ENCODE measurements at regions not wholly inside any gene's neighbourhood (a gene's known extent, or its start where the extent isn't known, plus 50 kb on each side); places are given as distances from the start of the nearest gene placed in this dataset.
"Not testable (repeated sequence)": the region's sequence is repeated elsewhere in the genome, so short reads cannot be mapped to it uniquely, and the experiment has no call there.

DNA sequence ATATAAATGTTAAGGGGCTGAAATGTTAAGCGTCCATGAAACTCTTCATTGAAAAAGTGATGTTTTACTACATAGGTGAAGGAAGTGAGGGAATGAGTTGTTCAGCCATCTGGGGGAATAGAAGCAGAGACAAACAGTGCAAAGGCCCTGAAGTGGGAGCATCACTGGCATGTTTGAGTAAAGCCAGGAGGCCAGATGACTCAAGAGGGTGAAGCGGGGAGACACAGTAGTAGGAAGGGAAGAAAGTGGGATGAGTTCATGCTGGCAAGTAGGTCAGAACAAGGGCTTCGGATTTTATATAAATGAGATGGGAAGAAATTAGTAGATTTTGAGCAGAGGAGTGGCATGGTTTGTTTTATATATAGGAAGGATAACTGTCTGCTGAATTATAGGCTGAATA, 112.5 kb upstream of the MAP9 start:
- no peak for DNase-seq (ENCODE audit: low spot score)
- intact Hi-C loops (cut with DNase I) = no loop called here

DNA sequence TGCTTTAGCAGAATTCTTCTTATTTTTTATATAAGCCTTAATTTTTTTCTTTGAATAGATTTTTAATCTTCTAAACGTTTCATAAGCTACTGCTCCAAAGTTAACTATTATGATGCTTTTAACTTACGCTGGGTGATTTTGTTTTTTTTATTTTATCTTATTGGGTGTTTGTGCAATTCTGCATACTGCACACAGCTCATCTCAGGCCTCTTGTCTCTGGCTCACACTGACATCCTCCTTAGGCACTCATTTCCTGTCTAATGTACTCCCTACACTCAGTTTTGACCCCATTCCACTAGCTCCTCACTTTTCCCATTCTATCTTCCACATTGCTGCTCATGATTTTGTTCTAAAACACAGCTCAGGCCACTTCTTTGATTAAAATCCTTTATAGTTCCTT, 111.9 kb upstream of the MAP9 start:
- no peak for DNase-seq (ENCODE audit: low spot score)
- intact Hi-C loops (cut with DNase I) = no loop called here

DNA sequence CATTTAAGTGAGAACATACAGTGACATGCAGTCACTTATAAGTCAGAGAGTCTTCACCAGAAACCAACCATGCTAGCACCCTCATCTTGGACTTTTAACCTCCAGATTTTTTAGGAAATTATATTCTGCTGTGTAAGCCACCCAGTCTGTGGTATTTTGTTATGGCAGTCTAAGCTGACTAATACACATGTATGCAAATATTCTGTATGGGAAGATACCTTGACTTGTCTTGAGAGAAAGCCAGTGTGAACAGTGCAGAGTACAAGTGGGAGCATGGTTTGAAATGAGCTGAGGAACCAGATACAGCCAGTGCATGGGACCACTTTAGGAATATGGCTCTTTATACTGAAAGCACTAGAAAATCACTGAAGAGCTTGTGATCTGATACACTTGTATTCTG, 110.4 kb upstream of the MAP9 start:
- DNase-seq (ENCODE audit: low spot score) = no peak
- intact Hi-C loops (cut with DNase I) = no loop called here

DNA sequence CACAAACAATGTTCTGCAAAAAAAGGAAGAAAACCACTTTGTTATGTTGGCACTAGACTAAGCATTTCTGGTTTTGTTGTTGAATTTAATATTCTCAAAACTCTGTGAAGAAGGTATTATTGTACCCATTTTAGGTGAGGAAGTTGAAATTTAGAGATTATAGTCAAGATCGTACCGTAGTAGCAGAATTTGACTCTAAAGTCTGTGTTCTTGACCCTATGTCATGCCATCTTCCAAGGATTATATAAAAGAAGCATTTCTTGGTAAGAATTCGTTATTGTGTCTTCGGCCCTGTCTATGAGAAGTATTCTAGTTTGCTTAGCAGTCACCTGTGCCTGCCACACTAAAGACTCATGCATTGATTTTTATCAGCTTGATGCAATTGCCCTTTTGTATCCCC, 104.4 kb upstream of the MAP9 start:
- intact Hi-C loops (cut with DNase I) = no loop called here
- DNase-seq (ENCODE audit: low spot score) = no peak

DNA sequence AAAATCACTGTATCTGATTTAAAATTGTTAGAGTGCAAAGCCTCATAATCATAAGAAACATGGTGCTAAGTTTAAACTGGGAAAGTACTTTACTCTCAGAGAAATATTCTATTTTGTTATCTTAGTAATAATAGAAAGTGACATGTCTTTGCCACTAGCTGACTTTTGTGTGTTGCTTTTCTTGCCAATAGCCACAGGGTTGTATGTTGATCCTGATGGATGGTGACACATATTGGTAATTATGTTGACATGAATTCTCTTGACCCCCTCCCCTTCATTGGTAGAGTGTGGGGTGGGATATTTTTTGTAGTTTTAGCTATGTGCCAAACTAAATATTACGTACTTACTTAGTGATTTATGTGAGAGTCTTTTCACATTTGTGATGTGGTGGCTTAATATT, 103.1 kb upstream of the MAP9 start:
- intact Hi-C loops (cut with DNase I) = no loop called here
- no peak for DNase-seq (ENCODE audit: low spot score)

DNA sequence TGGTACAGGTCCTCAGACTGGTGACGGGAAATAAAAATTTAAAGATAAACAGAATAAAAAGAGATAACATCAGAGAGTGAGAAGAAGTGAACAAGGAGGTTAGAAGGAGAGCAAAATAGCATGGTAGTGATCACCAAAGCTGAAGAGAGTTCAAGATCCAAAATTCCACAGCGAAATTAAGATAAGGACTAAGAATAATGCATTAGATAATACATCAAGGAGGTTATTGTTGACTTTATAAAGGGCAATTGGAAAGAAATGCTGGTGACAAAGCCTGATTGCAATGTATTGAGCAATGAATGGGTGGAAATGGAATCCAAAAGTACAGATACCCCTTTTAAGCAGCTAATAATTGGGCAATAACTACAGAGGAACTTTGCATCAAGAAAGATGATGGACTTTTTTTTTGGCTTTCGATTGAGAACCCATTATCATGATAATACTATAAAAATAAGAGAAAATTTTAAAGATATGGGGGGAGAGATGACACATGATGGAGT, 101.6 kb upstream of the MAP9 start:
- DNase-seq (ENCODE audit: low spot score) = no peak
- intact Hi-C loops (cut with DNase I) = no loop called here

DNA sequence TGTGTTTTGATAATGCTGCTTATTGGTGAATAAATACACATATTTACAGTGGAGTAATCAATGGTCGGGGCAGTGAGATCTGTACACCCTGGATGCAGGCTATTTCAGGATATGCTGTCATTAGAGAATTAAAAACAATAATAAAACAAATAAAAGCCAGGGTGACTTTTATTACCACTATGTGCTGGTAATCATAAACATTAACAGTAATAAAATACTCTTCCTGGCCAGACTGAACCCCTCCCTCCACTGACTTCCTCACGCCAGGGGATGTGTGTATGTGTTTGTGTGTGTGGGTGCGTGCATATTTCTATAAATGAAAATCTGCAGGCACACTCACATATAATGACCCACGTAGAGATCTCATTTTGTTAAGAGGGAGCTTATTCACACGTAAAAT, 98.0 kb upstream of the MAP9 start:
- intact Hi-C loops (cut with DNase I) = no loop called here
- DNase-seq (ENCODE audit: low spot score) = no peak

DNA sequence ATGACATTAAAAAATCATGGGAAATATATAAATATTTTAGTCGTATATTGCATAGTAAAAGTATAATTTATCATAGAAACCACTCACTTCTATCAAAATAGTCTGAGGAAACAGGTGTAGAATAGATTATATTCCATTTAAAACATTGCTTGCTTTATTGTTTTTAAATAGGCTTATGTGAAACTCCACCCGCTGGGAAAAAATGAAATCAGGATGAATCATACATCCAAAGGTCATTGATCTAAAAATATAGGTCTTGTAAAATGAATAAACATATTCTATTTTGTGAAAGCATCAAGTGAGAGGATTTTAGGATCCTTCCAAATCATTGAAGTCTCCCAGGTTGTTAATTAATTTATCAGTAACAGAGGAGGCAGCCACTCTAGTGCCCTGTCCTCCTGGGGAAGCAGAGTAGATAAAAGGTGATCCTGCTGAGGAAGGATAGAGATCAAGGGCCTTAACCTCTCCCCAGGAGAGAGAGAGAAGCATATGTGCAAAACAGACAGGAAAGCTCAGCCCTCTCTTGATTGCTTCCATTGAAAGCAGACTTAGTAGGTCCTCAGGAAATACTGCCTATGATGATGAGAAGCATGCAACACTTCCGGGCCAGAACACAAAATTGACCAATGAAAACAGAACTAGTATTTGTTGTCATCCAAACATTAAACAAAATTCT, 96.8 kb upstream of the MAP9 start:
- DNase-seq (ENCODE audit: low spot score) = no peak
- intact Hi-C loops (cut with DNase I) = no loop called here

DNA sequence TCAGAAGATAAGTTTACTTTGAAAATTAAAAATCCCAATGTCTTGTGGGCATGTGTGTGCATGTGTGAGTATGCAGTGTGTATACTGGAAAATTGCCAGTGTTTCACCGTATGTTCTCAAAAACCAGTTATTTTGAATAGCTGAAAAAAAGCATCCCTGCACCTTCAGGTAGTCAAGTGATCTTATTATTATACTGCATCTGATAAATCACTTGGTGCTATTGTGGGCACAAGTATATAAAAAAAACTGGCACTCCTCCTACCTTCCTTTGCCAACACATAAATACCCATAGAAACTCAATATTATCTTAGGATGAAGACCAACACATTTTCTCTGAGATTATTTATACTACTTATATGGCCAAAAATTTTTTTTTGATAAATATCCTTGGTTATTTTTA, 91.5 kb upstream of the MAP9 start:
- no peak for DNase-seq (ENCODE audit: low spot score)
- intact Hi-C loops (cut with DNase I) = no loop called here

DNA sequence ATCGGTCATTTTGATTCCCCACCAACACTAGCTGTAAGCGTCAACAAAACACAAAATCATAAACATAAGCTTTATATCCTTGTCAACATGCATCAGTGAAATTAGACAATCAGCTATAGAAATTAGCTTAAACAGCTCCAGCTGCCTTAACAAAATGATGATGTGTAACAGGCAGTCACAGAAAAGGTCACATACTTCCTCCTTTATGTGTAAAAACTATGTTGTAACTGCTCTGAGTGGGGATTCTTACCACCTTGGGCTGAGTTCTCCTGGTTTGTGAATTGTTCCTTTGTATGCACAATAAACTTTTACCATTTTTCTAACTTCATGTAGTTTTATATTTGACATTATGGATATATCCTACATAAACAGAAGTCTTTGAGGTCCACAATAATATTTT, 73.9 kb upstream of the MAP9 start:
- intact Hi-C loops (cut with DNase I) = no loop called here

DNA sequence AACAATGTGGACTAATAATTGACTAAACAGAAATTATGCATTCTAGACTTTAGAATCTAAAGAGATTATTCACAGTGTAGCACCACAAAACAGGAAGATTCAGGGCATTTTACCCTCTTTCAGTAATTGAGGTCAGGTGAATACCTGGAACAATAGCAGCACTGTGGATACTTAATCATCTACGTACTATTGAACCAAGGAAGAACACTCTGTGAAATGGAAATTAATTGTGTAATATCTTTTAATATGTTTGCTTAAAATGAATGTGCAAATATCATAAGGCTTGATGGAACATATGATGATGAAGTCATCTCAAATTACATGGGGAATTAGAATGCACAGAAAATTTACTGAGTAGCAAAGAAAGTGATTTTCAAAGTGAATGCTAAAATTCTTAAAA, 68.5 kb upstream of the MAP9 start:
- no peak for DNase-seq (ENCODE audit: low spot score)
- intact Hi-C loops (cut with DNase I) = loop anchor here in 1 of 2 donors (10.0 kb wide), 1 partner anchor 329 kb away; no protein-coding TSS in a partner anchor

More for the DNA sequence above, 73.9 kb upstream of the MAP9 start:
- DNase-seq (ENCODE audit: low spot score) = no peak

DNA sequence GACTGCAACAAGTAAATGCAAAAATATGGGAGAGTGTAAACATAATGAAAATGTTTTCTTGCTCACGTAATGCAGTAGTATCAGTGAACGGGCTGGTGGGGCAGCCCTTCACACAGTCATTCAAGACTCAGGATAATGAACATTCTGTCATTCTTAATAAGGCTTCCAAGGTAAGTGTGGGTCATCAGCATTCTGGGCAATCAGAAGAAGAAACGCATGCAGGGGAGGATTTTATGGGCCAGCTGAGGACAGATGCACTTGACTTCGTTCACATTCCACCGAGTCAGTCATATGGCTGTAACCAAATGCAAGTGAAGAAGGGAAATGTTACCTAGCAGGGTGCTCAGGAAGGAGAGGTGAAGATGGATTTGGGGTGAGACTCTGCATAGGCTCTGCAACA, 68.0 kb upstream of the MAP9 start:
- intact Hi-C loops (cut with DNase I) = loop anchor here in 1 of 2 donors (5.0 to 10.0 kb wide), 2 partner anchors 330 to 508 kb away; partner anchors contain the start of gene CTSO
- no peak for DNase-seq (ENCODE audit: low spot score)

DNA sequence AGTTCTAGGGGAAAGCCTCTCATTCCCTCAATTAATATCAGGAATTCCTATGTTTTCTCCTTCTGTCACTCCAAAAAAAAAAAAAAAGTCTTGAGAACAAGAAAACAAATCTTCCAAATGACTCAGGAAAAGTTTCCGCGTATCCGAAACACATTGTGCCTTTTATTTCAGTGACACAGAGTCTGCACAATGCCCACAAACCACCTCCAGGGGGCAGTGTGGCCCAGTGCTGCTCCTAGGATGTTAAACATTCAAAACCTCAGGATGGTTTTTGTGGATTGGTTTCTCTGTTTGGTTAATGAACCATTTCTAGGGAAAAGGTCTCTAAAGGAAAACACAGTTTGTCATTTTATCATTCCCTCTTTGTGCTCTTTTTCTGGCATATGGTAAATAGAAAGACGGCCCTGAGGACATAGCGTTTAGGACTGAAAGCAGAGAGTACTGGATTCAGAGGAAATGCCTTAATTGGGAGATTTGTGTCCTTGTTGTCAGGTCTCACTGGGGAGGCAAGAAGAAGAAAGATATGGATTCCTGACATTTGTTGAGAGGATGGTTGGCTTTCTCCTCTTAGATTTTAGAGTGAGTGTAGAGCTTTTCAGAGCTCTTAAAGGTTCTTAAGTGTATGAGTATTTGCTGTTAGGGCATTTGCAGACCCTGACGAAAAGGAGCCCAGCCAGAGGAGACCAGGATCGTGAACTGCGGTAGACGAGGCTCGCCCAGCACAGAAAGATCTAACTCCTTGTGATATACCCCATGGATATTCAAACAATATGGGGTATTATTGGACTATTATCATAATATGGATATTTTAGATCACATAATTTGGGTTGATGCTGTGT, 65.7 kb upstream of the MAP9 start:
- DNase-seq (ENCODE audit: low spot score) = peak; percentile 95
- intact Hi-C loops (cut with DNase I) = loop anchor here in 1 of 2 donors (5.0 to 10.0 kb wide), 2 partner anchors 332 to 510 kb away; partner anchors contain the start of gene CTSO

DNA sequence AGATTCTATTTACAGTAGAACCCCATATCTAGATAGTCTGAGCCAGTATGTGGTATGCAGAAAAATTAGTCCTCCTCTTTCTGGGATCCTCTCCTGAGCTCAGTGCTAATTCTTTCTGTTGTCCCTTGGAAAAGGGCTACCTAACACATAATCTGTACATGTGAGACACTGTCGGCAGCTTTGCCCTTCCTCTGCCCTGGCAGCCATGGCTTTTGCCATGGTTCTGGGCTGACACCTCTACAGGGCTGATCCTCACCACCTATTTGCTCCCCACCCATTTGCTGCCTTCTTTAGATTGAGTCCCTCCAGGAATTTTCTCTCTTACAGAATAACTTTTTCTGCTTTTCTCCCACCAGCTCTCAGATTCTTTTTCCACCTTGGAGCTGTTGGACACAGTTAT, 64.7 kb upstream of the MAP9 start:
- no peak for DNase-seq (ENCODE audit: low spot score)
- intact Hi-C loops (cut with DNase I) = loop anchor here in 1 of 2 donors (5.0 to 10.0 kb wide), 2 partner anchors 333 to 511 kb away; partner anchors contain the start of gene CTSO

DNA sequence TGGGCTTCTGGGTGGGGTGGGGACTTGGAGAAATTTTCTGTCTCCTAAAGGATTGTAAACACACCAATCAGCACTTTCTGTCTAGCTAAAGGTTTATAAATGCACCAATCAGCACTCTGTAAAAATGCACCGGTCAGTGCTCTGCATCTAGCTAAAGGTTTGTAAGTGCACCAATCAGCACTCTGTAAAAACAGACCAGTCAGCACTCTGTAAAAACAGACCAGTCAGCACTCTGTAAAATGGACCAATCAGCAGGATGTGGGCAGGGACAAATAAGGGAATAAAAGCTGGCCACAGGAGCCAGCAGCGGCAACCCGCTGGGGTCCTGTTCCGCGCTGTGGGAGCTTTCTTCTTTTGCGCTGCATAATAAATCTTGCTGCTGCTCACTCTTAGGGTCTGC, 63.0 kb upstream of the MAP9 start:
- intact Hi-C loops (cut with DNase I) = loop anchor here in 1 of 2 donors (5.0 to 10.0 kb wide), 2 partner anchors 335 to 513 kb away; partner anchors contain the start of gene CTSO

DNA sequence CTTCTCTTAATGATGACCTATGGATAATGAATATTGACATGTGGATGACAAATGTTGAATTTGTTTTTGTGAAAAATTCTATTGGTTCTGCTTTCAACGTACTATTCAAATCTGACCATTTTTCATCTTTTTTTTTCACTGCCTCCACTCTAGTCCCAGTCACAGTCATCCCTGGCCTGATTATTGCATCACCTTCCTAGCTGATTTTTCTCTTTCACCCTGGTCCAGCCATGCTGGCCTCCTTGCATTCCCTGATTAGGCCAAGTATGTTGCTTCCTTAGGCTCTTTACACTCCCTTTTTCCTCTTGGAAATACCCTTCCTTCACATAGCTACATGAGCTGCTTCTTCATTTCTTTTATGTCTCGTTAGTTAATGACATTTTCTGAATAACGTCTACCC, 58.1 kb upstream of the MAP9 start:
- intact Hi-C loops (cut with DNase I) = no loop called here
- no peak for DNase-seq (ENCODE audit: low spot score)

More for the DNA sequence above, 63.0 kb upstream of the MAP9 start:
- not testable (repeated sequence) for DNase-seq (ENCODE audit: low spot score)

DNA sequence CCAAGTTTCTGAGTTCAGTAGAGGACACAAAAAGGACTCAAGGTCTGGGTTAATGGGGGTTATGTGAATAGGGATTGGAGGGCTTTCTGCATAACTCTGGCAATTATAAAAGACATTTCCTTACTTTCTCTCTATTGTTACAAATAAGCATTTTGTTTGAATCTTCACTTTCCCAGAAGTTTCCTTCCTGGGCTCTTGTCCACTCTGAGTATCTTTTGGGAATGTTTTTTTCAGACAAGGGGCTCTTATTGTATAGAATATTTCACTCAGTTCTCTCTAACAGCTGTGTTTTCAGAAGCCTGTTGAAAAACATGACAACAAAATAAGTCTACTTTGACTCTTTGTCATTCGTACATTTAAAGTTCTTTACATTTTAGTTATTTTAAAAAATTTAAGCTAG, 57.6 kb upstream of the MAP9 start:
- intact Hi-C loops (cut with DNase I) = no loop called here
- no peak for DNase-seq (ENCODE audit: low spot score)

DNA sequence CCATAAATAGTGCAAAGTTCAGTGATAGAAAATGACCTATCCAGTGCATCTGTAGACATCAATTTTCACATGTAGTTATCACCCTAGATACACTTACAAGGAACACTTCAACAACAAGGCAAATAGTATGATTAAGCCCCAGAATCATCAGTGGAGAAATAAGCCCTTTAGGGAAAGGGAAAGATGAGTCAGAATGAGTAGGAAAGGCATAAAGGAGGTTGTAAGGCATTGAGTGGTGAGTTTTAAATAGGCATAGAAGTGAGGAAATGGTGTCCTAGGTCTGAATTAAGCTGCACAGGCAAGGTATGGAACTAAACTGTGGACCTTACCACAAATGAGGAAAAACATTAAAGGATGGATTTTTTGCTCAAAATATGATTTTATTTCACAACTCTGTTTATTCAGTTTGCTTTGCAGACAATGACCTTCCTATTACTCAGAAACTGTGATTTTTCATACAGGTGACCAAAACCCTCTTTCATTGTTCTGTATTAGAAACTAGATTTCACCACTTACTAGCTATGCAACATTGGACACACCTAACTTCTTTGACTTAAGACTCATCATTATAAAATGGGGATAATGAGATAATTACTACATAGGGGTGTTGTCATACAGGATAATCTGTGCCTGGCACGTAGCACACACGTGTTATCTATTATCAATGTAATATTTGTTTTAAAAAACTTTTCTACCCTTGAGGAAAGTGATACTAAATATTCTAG, 57.0 kb upstream of the MAP9 start:
- DNase-seq (ENCODE audit: low spot score) = no peak
- intact Hi-C loops (cut with DNase I) = no loop called here

DNA sequence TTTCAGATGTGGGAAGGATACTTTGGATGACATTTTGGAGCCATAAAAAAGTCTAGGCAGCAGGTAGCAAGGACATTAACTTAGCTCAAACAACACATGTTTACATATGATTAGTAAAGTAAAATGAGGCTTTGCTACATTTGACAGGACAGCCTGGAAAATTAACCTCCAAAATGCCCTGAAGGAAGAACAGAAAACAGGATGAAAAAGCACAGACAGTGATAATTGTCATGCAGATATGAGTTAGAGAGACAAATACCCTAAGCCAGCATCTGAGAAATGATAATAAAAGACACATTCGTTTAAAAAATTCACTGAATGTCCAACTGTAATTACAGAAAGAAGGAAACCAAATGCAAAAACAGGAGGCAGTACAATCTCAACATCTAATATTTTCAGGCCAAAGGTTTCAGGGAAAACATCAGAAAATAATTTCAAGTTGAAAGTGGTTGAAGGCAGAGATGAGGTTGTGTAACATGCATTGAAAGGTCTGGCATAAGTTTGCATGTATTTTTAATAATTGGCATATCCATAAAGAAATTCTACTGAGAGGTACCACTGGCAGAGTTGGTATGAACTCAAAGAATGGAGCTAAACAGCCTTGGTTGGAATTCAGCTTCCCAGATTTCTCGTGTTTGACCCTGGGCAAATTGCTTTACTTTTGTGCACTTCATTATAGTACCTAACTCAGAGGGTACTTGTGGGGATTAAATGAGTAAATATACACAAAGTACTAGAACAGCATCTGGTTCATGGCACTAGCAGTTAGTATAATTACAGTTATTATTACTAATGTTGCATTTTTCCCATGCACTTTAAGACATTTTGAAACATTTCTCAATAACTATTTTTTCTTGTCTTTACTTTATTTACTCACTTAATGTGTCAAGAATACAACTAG, 54.4 kb upstream of the MAP9 start:
- no peak for DNase-seq (ENCODE audit: low spot score)
- intact Hi-C loops (cut with DNase I) = no loop called here

Data from posterior vena cava (tissue), 2 donors.